Heart left ventricle (tissue), 13 donors: ENCODE measurements at regions not wholly inside any gene's neighbourhood (a gene's known extent, or its start where the extent isn't known, plus 50 kb on each side); places are given as distances from the start of the nearest gene placed in this dataset.

Experiments used
- CTCF ChIP-seq, 12 donors: fragments of 200-600 bp; sonication (generic) in 4 of 12; IDR thresholded peaks; one replicate each; pipeline versions ENCODE4 v1.5.0 to v1.8.0; 2018 to 2022; ENCODE audit warnings: antibody characterized with exemption in 12 of 12, mild to moderate bottlenecking in 5 of 12
- POLR2A ChIP-seq, 2 donors: fragments of 450-650 bp; IDR thresholded peaks; one replicate each; pipeline ENCODE4 v1.6.1; 2017; ENCODE audit warnings: antibody characterized with exemption in 2 of 2, mild to moderate bottlenecking in 2 of 2, moderate library complexity in 2 of 2
- donor health status: ischemic (EF 13 %, LVEDD 7.1; RV severe dilation, severe dysfunction).
- donor health status: DM: no; HTN: yes; CAD: no.
- donor health status: DM: no; HTN: no; CAD: no.
- donor health status: ischemic (EF 25% LVEDD 6.9; RV normal size, moderate dysfunction).
- donor health status: ischemic (EF 25% LVEDD 5.7; RV mildly dilated, moderate dysfunction).
- donor health status: ischemic (EF 35%, LVEDD 5.7; RV mildly dilated, moderate dysfunction).
- donor health status: nonischemic (EF 11% LVEDD 7.7; RV severe dilation, severe dysfunction).
- donor health status: DM: yes; HTN: yes; CAD: no.
- donor health status: PGD.
- donor health status: ischemic (EF 29% LVEDD 5.4; RV normal size, mild dysfunction).
- donor health status: nonischemic (EF 23%, LVEDD 6.1; RV moderate dilation, normal function).

- TF ChIP-seq CTCF (IDR thresholded peaks at IDR 0.05) (no peak), POLR2A (IDR thresholded peaks at IDR 0.05) (no peak)
Observed at GRCh38 chr11:101357771-101358170, 226.0 kb downstream of the TRPC6 start.
